DMS153 treated with DMSO at 0.1 percent for 48 hours (cell line): ENCODE measurements at regions not wholly inside any gene's neighbourhood (a gene's known extent, or its start where the extent isn't known, plus 50 kb on each side); places are given as distances from the start of the nearest gene placed in this dataset.
A peak's percentile ranks its signal among the peaks of the same experiment; 100 is the strongest.
"Not testable (repeated sequence)": the region's sequence is repeated elsewhere in the genome, so short reads cannot be mapped to it uniquely, and the experiment has no call there.

Experiments
- DNase-seq: peaks from one replicate; lab custom pipeline; 2025; ENCODE audit not compliant: unreplicated experiment; lab: John Stamatoyannopoulos, UW

DNA sequence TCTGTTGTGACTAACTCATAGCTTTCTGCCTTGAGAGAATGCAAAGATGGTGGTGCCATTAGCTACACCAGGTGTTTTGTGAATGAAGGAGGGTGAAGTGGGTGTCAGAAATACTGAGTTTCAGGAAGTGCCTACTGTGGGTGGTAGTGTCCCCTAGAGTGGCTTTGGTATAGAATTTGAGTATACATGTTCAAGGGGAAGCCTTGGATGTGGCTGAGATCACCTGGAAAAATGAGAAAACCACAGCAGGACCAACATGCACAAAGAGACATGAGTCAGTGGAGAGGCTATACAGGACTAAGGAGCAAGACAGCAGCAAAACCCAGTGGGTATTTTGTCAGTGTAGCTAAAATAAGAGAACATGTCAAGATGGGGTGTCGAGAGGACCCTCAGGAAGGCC, 204.3 kb upstream of the TBL1X start:
- DNase-seq, result no peak

GRCh38 chrX:9267415-9267814, 197.4 kb upstream of the TBL1X start:
- no peak for DNase-seq

DNA sequence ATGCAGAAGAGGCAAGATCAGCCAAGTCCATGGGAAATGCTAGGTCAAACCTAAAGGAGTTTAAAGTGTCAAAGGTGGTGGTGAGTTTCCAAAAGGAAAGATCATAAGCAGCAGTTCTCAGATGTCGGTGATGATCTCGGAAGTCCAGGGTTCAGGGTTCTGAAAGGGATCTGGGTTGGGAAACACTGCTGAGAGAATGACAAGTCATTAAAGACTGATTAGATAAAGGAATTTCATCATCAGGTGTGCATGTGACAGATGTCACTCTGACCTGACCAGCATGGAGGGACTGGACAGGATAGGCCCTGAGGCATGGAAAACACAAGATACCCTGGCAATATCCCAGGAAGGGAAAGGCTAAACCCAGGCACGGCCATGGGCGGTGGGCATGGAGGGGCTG, 195.7 kb upstream of the TBL1X start:
- no peak for DNase-seq

GRCh38 chrX:9271789-9272525, 192.9 kb upstream of the TBL1X start:
- DNase-seq, result no peak

GRCh38 chrX:9273744-9274143, 191.1 kb upstream of the TBL1X start:
- no peak for DNase-seq

DNA sequence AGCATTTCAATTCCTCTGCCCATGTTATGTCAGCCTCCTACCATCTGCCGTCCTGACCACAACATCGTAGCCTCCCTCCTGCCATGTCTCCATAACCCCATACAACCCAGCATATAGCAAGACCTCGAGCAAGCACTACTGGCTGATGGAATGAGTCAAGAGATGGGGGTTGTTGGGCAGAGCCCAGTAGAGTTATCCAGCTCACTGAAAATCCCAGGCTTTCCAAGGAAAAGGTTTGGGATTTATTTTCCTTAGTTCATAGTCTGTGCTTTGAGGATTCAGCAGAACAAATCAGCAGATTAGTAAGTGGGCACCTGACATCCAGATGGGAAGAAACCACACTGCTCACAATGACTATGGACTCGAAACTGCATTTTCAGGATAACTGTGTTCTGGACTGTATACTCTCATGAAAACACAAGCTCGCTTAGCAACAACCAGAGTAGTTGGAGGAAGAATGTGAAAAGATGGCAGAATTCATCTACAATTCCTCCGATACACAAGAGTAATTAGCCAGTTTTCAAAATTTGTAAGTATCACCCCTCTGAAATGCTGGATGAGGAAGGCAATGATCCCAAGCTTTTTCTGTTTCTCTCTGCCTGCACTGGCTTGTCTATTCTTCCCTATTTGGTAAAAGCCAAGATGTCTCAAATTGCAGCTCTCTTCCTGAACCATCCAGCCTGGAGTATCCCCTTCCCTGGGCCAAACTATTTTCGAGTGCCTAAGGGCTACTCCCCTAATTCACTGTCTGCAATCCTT, 186.2 kb upstream of the TBL1X start:
- DNase-seq, result no peak

DNA sequence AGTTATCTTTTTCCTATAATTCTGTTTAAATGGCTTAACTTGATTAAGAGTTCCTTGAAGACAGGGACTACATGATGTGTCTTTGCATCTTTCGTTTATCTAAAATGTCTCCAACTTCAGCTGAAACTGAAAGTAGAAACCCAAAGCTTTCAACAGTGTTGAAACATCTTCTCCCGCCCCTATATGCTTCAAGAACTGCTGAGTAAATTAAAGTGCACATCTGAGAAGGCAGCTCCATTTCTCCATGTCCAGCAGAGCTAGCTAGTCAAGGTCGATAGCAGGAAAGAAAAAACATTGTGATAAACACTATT, 185.7 kb upstream of the TBL1X start:
- no peak for DNase-seq

GRCh38 chrX:9280831-9281230, 184.0 kb upstream of the TBL1X start:
- no peak for DNase-seq

GRCh38 chrX:9282325-9282724, 182.5 kb upstream of the TBL1X start:
- DNase-seq, result no peak

DNA sequence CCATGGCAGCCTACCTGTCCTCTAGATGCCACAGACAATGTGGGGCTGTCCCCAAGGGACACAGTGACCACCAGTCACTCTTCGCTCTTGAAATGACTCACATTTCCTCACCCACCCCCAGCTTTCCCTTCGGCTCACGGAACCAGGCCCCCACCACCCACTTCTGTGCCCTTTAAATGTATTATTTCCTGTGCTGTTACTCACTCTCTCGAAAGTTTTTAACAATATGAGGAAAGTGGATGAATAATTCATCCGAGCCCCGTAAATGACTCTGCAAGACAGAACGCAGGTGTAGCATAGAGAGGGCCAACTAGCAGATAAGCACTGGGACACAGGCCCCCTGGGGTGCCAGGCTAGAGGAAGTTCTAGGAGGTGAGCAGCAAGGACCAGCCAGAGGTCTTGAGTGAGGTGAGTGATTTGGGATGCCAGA, 179.5 kb upstream of the TBL1X start:
- no peak for DNase-seq

- no peak for DNase-seq
Observed at GRCh38 chrX:9286234-9286633, 178.6 kb upstream of the TBL1X start.

- peak; percentile 57 for DNase-seq
Observed at GRCh38 chrX:9291629-9292028, 173.2 kb upstream of the TBL1X start.

- no peak for DNase-seq
Observed at GRCh38 chrX:9293051-9293496, 171.8 kb upstream of the TBL1X start.

DNA sequence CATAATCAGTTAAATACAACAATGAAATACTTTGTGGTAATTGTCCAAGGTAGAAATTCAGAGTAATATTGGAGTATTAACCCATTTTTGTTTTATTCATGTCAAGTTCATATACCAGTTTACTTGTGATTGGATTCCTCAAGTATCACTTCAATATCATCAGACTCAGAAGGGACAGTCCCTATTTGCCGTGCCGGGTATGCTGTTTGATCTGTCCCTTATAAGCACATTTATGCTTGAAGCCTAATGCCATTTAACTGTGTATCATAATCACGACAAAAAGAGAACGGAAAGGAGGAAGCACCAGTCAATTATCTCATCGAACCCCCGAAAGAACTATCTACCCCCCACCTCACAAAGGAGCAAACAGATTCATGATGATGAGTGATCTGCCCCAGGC, 171.0 kb upstream of the TBL1X start:
- no peak for DNase-seq

DNA sequence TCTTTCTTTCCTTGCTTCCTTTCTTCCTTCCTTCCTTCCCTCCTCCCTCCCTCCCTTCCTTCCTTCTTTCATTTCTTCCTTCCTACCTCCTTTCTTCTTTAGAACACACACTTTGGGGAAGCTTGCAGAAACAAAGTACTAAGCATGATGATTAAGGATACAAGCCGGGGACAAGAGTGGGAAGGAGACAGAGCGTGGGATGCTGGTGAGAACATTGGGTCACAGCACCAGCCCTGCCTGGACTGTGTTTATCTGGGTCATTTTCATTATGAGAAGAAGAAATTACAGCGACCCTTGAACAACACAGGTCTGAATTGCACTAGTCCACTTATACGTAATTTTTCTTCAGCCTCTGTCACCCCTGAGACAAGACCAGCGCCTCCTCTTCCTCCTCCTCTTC, 169.3 kb upstream of the TBL1X start:
- no peak for DNase-seq

DNA sequence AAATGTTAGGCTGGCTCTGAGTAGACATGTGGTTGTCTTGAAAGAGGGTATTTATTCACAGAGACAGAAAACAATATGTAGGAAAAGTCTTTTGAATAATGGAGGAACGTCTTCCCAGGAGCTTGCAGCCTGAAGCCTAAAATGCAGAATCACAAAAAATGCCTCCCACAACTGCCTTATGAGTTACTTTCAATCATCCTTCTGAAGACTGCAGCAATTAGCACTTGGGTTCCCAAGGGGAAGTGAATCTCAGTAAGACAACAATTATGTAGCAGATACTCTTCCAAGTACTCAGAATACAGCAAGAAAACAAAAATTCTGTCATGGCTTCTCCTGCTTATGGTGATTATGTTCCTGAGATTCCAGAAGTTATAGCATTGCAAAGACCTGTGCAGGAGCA, 166.6 kb upstream of the TBL1X start:
- no peak for DNase-seq

- DNase-seq, result not testable (repeated sequence)
Observed at GRCh38 chrX:9299681-9300080, 165.2 kb upstream of the TBL1X start.

GRCh38 chrX:9301836-9302235, 163.0 kb upstream of the TBL1X start:
- no peak for DNase-seq

DNA sequence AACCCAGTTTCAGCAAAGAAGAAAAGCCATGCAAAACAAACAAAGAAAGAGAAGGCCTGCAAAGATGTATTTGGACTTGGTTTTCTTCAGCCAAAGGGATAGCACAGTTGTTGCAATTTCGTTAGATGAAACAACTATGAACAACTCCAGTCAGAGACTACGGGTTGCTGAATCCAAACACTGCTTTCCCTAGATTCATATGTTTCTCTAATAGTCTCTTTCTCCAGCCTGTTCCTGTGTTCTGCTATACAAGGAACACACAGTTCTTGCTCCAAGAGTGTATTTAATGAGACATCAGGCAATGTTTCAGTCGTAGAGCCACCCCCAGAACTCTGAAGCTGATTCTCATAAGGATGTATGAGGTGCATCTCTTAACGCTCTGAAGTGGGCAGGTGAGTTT, 162.5 kb upstream of the TBL1X start:
- DNase-seq, result no peak

- DNase-seq, result no peak
Observed at GRCh38 chrX:9308426-9308825, 156.4 kb upstream of the TBL1X start.

DNA sequence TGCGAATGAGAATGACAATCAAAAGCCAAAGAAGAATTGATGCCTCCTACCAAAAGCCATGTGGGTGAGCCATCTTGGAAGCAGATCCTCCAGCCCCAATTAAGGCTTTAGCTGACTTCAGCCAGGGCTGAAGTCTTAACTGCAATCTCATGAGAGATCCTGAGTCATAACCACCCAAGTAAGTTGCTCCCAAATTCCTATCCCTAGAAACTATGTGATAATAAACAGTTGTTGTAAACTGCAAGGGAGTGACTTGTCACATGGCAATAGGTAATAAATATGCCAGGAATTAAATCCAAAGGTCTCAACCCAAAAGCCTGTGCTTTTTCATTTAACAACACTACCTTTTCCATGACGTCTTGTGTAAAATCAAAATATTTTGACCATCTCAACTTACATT, 154.2 kb upstream of the TBL1X start:
- DNase-seq, result no peak

GRCh38 chrX:9311421-9312160, 153.3 kb upstream of the TBL1X start:
- DNase-seq, result no peak
